HG03521 (cell line): ENCODE measurements at regions not wholly inside any gene's neighbourhood (a gene's known extent, or its start where the extent isn't known, plus 50 kb on each side); places are given as distances from the start of the nearest gene placed in this dataset.

Experiments
- ATAC-seq: cut with Tn5 transposase; IDR thresholded peaks from one replicate; pipeline ENCODE4 v1.9.1; 2021; ENCODE audit warnings: mild to moderate bottlenecking, moderate library complexity; ENCODE audit not compliant: unreplicated experiment

DNA sequence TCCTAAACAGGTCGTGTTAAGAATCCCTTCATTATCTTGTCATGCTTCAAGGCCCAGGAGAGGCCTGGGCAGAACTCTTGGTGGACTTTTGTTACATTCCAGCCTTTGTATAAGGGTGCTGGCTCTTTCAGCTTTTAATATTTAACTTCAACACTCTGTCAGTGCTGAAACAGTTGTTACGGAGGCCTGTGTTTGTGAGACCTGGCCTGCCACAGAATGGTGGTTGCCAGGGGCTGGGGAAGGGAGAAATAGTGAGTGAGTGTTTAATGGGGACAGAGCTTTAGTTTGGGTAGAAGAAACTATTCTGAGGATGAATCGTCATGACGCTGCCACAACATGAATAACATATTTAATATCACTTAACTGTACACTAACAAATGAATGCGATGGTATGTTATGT, 1027.6 kb upstream of the PRKX start:
- ATAC-seq: no peak

DNA sequence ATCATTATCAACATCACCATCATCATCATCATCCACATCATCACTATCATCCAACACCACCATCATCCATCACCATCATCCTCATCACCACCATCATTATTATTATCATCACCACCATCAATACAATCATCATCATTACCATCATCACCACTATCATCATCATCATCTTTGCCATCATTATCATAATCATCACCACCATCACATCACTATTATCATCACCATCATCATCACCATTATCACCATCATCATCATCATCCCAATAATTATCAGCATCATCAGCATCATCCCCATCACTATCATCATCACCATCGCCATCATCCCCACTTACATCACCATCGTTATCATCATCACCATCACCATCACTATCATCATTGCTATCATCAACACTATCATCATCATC, 1021.9 kb upstream of the PRKX start:
- ATAC-seq: no peak

DNA sequence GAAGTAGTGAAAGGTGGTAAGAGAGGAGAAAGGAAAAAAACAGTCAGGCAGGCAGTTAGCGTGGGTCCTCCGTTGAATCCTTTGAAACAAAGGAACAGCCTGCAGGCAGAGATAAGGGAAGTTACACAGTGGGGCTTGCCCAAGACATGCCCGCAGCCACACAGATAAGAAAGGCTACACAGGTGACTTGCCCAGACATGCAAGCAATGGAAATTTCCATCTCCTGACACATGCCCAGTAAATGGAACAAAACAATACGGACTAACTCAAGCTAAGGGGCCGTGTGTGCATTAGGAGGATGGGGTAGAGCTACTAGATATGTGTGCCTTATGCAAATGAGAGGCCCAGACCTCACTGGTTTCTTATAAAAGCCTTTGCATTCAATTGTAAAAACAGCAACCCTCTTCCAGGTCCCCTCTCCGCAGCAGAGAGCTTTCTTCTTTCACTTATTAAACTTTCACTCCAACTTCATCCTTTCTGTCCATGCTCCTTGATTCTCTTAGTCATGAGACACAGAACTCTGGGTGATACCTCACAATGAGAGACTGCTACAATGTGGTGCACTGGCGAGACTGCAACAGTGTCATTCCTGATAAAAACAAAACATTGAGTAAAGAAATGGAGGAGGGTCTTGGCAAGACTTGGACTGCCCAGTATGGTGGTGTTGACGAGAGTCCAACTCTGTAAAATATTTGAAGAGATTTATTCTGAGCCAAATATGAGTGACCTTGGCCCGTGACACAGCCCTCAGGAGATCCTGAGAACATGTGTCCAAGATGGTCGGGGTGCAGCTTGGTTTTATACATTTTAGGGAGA, 997.4 kb upstream of the PRKX start:
- no peak for ATAC-seq

DNA sequence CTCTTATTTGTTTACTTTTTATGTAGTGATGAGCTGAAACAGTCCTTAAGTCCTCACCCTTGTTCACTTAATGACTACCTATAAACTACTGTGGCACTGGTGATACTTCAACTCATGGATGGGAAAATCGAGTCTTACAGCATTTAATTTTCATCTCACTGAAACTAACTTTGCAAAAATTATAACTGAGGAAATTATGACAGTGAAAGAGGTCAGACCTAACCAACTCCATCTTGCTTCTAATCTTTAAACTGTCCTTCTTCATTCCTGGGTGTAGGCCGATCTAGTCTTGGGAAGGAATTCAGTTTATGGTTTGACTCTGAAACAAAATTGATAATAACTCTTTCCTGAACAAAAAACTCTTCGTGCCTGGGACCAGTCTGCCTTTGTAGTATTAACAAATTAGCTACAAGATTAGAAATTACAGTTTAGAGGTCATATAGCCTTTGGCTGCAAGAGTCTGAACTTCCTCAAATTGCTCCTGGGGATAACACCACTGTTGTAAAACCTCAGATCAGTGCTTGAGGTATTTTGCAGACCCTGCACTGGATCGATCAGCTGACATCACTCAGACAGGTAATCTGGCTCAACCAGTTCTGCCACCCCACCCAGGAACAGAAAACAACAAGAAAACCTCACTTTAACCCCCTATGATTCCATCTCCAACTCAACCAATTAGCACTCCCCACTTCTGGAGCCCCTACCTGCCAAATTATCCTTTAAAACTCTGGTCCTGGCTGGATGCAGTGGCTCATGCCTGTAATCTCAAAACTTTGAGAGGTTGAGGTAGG, 995.7 kb upstream of the PRKX start:
- ATAC-seq: no peak

DNA sequence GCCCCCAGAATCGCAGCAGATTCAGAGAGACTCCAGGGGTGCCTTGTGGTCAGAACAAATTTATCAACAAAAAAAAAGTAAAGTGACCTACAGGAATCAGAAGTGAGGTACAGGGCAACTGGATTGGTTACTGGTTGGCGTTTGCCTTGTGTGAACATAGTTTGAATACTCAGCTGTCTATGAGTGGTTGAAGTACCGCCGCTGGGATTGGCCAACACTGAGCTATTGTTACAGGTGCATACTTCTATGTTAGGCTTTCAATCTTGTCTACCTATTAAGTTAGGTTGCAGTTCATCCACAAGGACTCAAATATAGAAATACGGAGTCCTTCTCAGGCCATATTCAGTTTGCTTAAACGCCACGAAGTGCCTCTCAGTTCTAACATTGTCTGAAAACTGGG, 993.5 kb upstream of the PRKX start:
- ATAC-seq: no peak

DNA sequence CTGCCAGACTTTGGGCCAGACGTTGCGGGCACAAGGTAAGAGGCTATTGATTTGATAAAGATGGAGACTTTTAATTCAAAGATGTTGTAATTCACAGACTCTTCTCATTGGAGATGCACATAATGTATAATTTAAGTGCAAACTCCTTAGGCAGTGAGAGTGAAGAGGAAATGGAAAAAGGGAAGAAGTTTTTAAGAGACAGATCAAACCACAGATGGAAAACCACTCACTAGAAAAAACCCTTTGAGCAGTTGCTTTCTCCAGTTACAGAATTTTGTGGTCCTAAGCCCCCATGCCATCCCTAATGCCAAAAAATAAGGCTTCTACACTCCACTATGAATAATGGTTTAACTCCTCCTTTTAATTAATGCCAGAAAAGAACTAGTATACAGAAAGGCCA, 977.1 kb upstream of the PRKX start:
- no peak for ATAC-seq

DNA sequence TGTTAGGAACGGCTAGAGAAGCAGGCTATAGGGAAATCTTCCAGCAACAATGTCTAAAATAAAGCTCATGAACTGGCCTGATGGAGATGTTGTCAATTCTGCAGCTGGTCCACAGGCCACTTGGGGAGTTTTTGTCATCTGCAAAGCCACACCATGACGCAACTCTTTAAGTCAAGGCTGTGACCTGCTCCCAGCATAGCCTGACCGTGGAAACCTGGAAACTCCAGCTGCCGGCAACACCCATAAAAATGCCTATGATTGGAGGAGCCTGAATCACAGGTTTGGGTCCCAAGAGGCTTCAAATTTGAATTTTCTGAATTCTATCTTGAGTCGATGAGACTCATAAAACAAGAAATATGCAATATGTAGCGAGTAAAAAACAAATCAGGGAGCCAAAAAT, 969.2 kb upstream of the PRKX start:
- no peak for ATAC-seq

DNA sequence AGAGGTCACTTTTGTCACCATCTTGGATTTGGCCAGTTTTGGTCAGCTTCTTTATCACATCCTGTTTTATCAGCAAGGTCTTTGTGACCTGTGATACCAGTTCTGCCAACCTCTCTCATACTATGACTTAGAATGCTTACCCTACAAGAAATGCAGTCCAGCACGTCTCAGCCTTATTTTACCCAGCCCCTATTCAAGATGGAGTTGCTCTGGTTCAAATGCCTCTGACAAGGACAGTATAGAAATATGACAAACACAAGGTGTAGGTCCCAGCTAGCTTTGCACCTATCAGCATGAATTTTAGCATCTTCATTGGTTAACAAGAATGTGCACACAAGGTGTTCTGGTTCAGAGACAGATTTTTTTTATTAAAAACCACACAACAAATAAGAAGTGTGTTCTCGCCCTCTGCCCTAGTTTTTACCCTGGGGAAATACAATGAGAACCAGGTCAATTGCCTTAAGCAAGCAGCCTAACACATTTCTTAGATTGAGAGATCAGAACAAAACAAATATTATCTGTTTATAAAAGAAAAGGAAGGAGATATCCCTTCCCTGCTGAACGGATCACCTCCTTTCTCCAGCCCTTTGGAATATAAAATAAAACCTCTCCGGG, 962.3 kb upstream of the PRKX start:
- no peak for ATAC-seq

DNA sequence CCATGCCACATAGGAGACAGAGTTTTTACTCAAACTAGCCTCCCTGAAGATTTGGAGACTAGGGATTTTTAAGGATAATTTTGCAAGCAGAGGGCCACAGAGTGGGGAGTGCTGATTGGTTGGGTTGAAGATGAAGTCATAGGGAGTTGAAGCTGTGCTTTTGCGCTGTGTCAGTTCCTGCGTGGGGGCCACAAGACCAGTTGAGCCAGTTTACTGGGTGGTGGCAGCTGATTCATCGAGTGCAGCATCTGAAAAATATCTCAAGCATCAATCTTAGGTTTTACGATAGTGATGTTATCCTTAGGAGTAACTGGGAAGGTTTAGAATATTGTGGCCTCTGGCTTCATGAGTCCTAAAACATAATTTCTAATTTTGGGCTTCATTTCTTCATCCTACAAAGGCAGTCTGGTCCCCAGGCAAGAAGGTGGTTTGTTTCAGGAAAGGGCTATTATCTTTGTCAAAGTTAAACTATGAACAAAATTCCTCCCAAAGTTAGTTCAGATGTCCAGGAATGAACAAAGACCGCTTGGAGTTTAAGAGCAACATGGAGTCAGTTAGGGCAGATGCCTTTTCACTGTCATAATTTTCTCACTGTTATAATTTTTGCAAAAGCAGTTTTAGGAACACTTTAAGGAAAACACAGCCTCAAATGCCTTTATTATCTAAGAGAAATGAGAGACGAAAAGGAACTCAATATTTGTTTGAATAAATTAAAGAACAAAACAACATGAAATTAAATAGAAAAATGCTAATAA, 960.8 kb upstream of the PRKX start:
- no peak for ATAC-seq

DNA sequence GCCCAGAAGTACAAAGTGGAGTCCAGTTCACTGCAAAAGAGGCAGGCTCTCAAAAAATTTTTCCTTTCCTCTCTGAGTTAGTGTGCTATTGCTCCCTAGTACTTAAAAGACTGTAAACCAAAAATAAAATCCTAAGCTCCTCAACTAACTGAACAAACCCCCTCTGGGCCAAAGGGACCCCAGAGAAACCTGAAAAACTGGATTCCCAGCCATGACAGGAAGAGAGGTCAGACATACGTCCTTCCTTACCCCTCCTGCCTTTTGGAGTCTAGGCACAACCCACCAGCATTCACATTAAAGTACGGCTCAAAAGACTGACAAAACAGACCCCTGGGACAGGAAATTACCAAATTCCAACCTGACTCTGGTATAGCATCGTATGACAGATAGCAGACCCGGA, 957.9 kb upstream of the PRKX start:
- ATAC-seq: no peak

DNA sequence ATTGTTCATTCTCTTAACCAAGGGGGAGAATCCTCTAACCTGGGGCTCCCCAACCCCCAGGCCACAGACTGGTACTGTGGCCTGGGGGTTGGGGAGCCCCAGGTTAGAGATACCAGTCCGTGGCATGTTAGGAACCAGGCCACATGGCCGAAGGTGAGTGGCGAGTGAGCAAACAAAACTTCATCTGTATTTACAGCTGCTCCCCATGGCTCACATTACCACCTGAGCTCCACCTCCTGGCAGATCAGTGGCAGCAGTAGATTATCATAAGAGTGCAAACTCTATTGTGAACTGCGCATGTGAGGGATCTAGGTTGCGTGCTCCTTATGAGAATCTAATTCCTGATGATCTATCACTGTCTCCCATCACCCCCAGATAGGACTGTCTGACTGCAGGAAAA, 957.2 kb upstream of the PRKX start:
- no peak for ATAC-seq

DNA sequence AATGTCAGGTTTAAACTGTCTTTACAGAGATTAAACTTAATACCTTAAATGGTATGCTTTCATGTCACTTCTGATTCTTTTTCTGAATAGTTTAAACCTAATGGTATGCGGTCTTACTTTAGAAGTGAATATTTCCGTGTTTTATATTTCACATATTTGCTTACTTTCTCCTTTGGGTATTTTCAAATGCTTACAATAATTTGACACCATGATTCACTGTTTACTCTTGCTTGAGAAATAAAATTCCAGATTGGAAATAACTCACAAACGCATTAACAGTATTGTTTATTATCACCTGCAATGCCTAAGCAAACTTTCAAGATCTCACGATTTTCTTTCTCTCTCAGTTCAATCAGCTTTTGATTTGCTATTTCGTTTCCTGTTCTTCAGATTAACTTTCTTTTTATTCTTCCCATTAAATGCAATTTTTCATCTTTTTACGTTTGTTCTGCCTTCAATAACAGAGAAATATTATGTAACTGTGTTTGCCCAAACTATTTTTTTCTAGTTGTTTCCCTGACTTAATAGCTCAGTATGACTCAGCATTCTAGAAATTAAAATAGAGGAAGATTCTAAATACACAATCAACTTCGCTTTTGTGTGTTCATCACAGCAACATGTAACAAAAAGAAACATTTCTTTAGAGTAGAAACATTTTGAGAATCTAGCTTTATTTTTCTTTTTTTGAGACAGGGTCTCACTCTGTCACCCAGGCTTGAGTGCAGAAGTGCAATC, 955.5 kb upstream of the PRKX start:
- ATAC-seq: no peak

DNA sequence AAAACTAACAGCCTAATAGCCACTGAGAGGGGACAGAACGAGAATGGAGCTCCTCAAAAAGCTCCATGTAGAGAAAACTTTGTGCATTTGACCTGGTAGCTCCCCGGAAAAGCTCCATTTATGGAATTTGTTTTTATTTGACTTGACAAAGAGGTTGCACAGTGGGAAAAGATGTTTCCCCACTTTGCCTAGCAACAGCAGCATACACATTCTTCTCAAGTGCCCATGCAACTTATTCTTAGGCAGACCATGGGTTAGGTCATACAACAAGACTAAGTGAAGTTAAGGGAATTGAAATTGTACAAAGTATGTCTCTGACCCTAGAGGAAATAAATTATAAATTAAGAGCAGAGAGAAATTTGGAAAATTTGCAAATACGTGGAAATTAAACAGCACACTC, 949.6 kb upstream of the PRKX start:
- no peak for ATAC-seq

DNA sequence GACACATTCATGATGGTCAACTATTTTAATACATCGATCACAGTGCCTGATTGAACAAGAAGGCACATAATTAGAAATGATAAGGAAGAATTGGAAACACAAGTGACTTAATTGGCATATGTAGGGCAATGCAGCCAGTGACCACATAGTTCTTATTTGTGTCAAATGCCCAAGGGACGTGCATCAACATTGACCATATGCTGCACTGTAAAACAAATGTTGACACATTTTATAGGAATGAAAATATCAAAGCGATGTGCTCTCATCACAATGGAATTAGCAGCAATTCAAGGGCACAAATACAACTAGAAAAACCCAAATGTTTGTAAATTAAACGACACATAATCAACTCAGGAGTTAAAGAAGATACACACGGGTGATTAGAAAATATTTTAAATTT, 948.3 kb upstream of the PRKX start:
- ATAC-seq: no peak

DNA sequence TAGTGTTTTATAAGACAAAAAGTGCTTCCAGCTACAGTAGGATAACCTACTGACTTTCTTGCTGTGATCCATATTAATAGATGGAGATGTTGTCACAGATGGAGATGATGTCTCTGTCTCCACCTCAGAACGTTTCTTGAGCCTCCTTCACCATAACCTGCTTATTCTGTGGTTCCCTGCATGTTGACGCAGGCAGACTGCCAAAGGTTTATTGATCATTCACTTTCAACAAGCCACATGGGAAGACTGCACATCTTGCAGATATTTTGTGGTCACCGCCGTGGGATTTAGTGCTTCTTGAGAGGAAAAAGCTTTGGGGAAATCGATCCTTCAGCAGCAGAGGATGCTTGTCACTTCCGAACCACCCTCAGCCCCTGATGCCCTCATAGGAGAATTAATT, 943.0 kb upstream of the PRKX start:
- no peak for ATAC-seq

DNA sequence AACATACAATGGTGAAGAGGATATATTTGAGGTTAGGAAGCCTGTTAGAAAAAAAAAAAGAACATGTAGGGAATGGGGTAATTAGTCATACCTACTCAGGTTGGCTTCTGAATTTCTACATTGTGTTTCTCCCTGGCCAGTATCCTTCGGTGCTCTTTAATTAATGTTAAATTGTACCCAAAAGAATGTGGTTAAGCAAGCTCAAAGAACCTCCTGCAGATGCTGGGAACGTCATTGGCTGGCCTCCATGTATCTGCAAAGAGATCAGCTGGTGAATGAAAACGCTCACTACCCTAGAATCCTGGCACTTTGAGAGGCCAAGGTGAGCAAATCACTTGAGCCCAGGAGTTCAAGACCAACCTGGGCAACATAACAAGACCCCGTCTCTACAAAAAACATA, 942.3 kb upstream of the PRKX start:
- ATAC-seq: no peak

DNA sequence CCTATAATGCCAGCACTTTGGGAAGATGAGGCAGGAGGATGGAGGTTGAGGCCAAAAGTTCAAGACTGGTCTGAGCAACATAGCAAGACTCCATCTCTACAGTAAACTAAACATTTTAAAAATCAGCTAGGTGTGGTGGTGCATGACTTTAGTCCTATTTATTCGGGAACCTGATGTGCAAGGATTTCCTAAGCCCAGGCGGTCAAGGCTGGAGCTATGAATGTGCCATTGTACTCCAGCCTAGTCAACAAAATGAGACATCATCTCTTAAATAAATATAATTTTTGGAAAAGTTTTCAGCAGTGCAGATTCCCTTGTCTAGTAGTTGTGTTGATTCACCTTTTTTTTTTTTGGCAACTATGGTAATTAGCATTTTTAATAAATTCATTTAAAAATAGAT, 928.7 kb upstream of the PRKX start:
- ATAC-seq: no peak

DNA sequence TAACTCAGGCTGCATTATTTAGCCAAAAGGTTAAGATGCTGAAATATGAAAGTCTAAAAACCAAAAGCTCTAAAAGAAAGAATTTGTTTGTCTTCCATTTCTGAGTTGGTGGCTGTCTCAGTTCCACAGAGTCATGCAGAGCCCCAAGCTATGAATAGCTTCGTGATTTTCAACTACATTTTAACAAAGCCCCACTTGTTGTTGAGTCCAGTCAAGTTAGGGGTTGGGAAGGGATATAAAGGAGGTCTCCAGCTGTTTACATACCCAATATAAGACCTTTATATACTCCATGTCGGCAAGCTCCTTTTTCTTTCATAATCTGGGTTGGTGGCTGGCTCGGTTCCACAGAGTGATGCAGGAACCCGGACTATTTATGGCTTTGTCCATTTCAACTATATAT, 924.6 kb upstream of the PRKX start:
- ATAC-seq: no peak

DNA sequence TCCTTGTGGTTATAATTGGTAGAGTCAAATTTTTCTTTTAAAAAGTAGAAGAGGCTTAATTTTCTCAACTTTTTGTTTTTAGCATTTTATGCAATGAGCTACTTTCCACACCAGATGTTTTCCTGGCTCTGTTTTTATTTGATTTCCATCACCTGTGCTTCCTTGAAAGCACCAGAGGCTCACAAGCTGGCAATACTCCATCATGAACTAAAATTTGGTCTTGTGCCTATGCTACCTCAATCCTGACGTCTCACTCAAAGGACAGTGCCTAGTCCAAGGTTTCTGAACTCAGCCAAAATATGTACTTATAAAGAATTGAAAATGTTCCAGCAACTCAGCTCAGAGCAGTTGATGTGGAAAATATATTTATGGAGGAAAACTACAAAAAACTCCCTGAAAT, 914.0 kb upstream of the PRKX start:
- no peak for ATAC-seq

DNA sequence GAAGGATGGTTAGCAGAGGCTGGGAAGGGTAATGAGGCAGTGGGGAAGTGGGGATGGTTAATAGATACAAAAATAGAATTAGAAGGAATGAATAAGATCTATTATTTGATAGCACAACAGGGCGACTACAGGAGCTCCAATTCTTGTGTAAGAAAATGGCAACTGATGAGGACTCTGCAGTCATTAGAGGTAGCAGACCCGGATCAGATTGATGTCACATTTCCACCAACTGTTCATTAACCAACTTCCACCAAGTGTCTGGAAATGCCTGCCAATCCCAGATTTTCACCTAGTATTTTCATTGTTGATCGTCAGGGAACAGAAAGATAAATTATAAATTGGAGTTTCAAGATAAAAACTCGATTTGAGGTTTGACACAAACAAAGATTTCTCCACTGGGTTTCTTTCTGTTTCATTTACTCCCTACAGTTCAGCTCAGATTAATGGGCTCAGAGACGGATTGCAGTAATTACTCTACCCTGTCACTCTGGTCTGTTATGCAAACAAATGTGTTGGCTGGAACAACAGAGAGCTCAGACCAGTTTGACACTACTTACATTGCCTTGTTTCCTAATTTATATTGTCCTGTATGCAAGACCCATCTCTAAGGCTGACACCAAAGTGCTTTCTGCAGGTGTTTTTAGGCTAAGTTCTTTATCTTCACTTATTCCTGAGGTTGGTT, 909.2 kb upstream of the PRKX start:
- ATAC-seq: no peak
